NCI-H2107 treated with DMSO at 0.1 percent for 48 hours (cell line): ENCODE measurements at regions not wholly inside any gene's neighbourhood (a gene's known extent, or its start where the extent isn't known, plus 50 kb on each side); places are given as distances from the start of the nearest gene placed in this dataset.
"Not testable (repeated sequence)": the region's sequence is repeated elsewhere in the genome, so short reads cannot be mapped to it uniquely, and the experiment has no call there.

Experiments used
- DNase-seq: peaks from one replicate; lab custom pipeline; 2025; ENCODE audit not compliant: unreplicated experiment; lab: John Stamatoyannopoulos, UW

- DNase-seq: no peak
Observed at GRCh38 chr13:103514619-103515018, 448.4 kb upstream of the SLC10A2 start.

GRCh38 chr13:103514188-103514587 lies 448.0 kb upstream of the SLC10A2 start:
- DNase-seq: no peak

- no peak for DNase-seq
Observed at GRCh38 chr13:103510007-103510535, 443.9 kb upstream of the SLC10A2 start.

GRCh38 chr13:103497404-103497803 lies 431.2 kb upstream of the SLC10A2 start:
- DNase-seq: no peak

GRCh38 chr13:103487841-103488240 lies 421.6 kb upstream of the SLC10A2 start:
- no peak for DNase-seq

GRCh38 chr13:103473081-103473480 lies 406.9 kb upstream of the SLC10A2 start:
- DNase-seq: no peak

- no peak for DNase-seq
Observed at GRCh38 chr13:103471896-103472295, 405.7 kb upstream of the SLC10A2 start.

- DNase-seq: no peak
Observed at GRCh38 chr13:103469771-103470170, 403.6 kb upstream of the SLC10A2 start.

- no peak for DNase-seq
Observed at GRCh38 chr13:103466761-103467160, 400.5 kb upstream of the SLC10A2 start.

GRCh38 chr13:103460246-103460645 lies 394.0 kb upstream of the SLC10A2 start:
- not testable (repeated sequence) for DNase-seq

GRCh38 chr13:103457050-103457449 lies 390.8 kb upstream of the SLC10A2 start:
- not testable (repeated sequence) for DNase-seq

GRCh38 chr13:103451656-103452055 lies 385.4 kb upstream of the SLC10A2 start:
- no peak for DNase-seq

GRCh38 chr13:103443604-103444003 lies 377.4 kb upstream of the SLC10A2 start:
- DNase-seq: no peak

GRCh38 chr13:103437651-103438050 lies 371.4 kb upstream of the SLC10A2 start:
- no peak for DNase-seq

- DNase-seq: no peak
Observed at GRCh38 chr13:103436057-103436654, 369.9 kb upstream of the SLC10A2 start.

- no peak for DNase-seq
Observed at GRCh38 chr13:103431856-103432255, 365.6 kb upstream of the SLC10A2 start.

- no peak for DNase-seq
Observed at GRCh38 chr13:103430368-103430767, 364.2 kb upstream of the SLC10A2 start.

GRCh38 chr13:103410002-103410401 lies 343.8 kb upstream of the SLC10A2 start:
- no peak for DNase-seq

GRCh38 chr13:103406967-103407366 lies 340.8 kb upstream of the SLC10A2 start:
- DNase-seq: no peak

GRCh38 chr13:103405297-103405696 lies 339.1 kb upstream of the SLC10A2 start:
- DNase-seq: no peak

- no peak for DNase-seq
Observed at GRCh38 chr13:103403814-103404213, 337.6 kb upstream of the SLC10A2 start.

GRCh38 chr13:103403148-103403740 lies 337.0 kb upstream of the SLC10A2 start:
- DNase-seq: no peak

GRCh38 chr13:103395139-103395538 lies 328.9 kb upstream of the SLC10A2 start:
- DNase-seq: no peak
